OCI-LY7 (cell line): ENCODE measurements at regions not wholly inside any gene's neighbourhood (a gene's known extent, or its start where the extent isn't known, plus 50 kb on each side); places are given as distances from the start of the nearest gene placed in this dataset.

Experiments used
- CTCF ChIP-seq: fragments of 200-600 bp; sonication (generic); conservative IDR thresholded peaks from 2 replicates; pipeline ENCODE4 v1.5.1; 2014; ENCODE audit warnings: mild to moderate bottlenecking, antibody characterized with exemption, low read length, moderate library complexity, mixed read lengths
- EZH2phosphoT487 ChIP-seq: fragments of 200-600 bp; sonication (generic); IDR thresholded peaks from 2 replicates; pipeline ENCODE4 v1.6.1; 2018; ENCODE audit warnings: low read depth, borderline replicate concordance, mild to moderate bottlenecking, mixed run types, antibody characterized with exemption, low read length, moderate library complexity, mixed read lengths

GRCh38 chr16:82361885-82362284 is 191.9 kb upstream of the MPHOSPH6 start:
- no peak for TF ChIP-seq CTCF
- TF ChIP-seq EZH2phosphoT487, result no peak
